ENCODE measurements at regions not wholly inside any gene's neighbourhood (a gene's known extent, or its start where the extent isn't known, plus 50 kb on each side); places are given as distances from the start of the nearest gene placed in this dataset.
A peak's percentile ranks its signal among the peaks of the same experiment; 100 is the strongest.

DNA sequence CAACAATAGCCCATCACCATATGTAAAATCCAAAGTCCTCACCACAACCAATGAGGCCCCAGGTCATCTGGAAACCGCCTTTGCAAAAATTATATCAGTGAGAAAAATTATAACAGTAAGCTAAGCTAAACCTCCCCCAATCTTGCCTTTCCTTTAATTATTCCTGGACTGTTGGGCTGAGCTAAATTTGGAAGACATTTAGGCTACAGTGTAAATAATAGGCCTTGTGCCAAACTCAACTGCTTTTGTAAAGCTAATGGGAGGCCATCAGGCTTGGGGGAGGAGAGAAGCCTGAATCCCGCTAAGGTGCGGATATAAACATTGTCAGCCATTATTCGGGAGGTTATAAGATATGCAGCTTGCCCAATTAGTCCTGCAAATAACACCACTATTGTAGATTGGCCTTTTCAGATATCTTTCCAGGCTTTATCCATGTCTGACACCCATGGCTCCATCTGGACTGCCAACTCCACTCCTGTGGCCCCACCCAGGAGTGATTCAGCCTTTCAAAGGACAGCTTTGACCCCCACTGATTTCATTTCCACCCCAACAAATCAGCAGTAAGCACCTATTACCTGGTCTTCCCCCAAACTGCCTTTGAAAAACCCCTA lies 53.0 kb upstream of the CA12 start:
- ATAC-seq (no peak), DNase-seq (no peak)
- H3K9me3 Mint-ChIP-seq (ENCODE audit: insufficient read depth) = no peaks in the 10 kb centered on the region
- no peak overlapping the region for H3K27ac Mint-ChIP-seq
- POLR2A ChIA-PET = no interaction called here
- H3K36me3 Mint-ChIP-seq (ENCODE audit: low read depth) = peaks cover 2% of the 10 kb centered on the region
- H3K4me1 Mint-ChIP-seq (ENCODE audit: low read depth) = peaks cover 15% of the 10 kb centered on the region
- H3K27me3 Mint-ChIP-seq (ENCODE audit: low read depth) = no peaks in the 10 kb centered on the region
- no peak overlapping the region for H3K4me3 Mint-ChIP-seq
- CTCF ChIA-PET = interaction anchor here (1.4 to 1.7 kb wide), 2 partner anchors 11 to 23 kb away, joined by 3 to 4 read pairs; no protein-coding TSS in a partner anchor

DNA sequence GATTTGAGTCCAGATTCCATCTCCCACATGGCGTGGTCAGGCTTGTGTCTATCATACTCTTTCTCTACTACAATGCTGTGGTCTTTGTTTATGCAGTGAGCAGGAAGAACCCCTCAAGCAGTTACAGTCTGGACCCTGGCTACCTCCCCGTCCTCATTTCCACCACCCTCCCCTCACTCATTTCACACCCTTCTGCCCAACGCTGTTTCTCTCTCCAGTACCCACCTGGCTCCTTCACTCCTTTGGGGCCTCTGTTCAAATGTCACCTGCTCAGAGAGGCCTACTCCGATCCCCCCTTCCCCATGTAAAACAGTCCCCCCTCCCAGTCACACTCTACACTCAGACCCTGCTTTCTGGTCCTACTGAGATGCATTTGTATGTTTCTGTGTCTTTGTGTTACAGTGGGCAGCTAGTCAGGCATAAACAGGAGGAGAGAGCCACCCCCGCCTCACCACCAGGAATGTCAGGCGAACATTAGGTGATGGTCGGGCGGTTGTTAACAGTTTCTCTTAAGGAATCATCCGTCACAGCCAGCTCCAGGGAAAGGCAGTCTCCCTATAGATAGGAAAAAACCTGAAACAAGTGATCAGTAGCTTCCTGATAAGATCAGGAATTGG lies 53.7 kb upstream of the CA12 start:
- no peaks in the 10 kb centered on the region for H3K9me3 Mint-ChIP-seq (ENCODE audit: insufficient read depth)
- H3K36me3 Mint-ChIP-seq (ENCODE audit: low read depth) = peaks cover 2% of the 10 kb centered on the region
- ChIA-PET CTCF (interaction anchor here (1.4 to 1.7 kb wide), 2 partner anchors 11 to 23 kb away, joined by 3 to 4 read pairs; no protein-coding TSS in a partner anchor), POLR2A (no interaction called here)
- no peak overlapping the region for H3K4me3 Mint-ChIP-seq
- DNase-seq (no peak), ATAC-seq (no peak)
- H3K27ac Mint-ChIP-seq = no peak overlapping the region
- no peaks in the 10 kb centered on the region for H3K27me3 Mint-ChIP-seq (ENCODE audit: low read depth)
- H3K4me1 Mint-ChIP-seq (ENCODE audit: low read depth) = peaks cover 18% of the 10 kb centered on the region

GRCh38 chr15:63436341-63436740 lies 54.7 kb upstream of the CA12 start:
- ATAC-seq = no peak
- Mint-ChIP-seq H3K36me3 (ENCODE audit: low read depth) (peaks cover 2% of the 10 kb centered on the region), H3K4me3 (no peak overlapping the region), H3K9me3 (ENCODE audit: insufficient read depth) (no peaks in the 10 kb centered on the region), H3K4me1 (ENCODE audit: low read depth) (peaks cover 27% of the 10 kb centered on the region), H3K27me3 (ENCODE audit: low read depth) (no peaks in the 10 kb centered on the region), H3K27ac (peak overlapping the region; percentile 94)
- DNase-seq = no peak
- ChIA-PET POLR2A (interaction anchor here (1.2 to 1.3 kb wide), 2 partner anchors 8 to 279 kb away, joined by 3 to 4 read pairs; partner anchors contain the start of gene RPS27L), CTCF (interaction anchor here (1.0 to 2.4 kb wide), 8 partner anchors 9 to 632 kb away, joined by 3 to 16 read pairs (median 4); no protein-coding TSS in a partner anchor)

DNA sequence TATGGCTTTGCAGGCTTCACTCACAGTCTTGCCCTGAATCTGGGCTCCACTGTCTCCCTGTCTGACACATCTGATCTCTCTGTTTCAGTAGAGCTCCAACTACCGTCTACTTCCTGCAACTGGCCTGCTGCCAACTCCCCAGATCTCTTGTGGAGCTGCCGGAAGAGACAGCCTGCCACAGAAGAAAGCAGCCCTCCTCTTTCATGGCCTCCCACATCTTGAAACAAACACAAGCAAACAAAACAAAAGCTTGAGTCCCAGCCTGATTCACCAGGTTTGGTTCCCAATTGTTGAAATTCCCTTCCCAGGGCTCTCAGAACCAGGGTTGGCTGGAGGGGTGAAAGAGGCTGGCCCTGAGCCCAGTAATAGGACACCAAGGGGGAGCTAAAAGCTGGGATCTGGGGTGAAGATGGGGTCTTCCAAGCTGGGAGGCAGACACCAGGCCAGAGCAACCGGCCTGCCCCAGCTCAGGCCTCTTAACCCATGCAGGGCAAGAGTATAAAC lies 55.3 kb upstream of the CA12 start:
- H3K27ac Mint-ChIP-seq = peak overlapping the region; percentile 94

DNA sequence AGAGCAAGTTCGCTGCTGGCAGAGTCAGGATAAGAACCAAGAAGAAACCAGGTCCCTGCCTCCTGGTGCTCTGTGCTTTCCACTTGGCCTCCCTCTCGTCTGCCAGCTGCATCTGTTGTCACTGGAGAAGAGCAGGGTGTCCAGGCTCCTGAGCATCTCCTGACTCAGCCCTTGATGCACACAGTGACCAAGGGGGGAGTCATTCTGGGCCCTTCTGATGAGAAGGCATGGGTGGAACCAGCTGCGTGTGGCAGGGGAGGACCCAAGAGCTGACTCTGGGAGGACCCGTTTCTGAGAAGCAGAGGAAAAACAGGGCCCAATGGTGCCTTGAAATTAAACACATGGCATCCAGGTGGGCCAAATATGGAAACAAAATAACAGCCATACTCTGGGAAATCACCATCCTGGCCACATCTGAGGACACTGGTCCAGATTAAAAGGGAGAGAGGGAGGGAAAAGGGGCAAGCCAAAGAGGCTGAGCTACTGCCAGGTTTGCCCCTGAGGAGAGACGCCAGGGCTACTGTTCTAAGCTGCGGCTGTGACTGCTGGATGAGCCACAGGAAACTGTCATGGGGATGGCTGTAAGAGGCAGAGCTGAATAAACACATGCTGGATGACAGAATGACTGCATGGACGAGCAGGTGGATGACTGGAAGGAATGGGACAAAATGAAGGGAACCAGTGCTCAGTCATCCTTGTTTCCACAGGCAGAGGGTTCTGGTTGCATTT lies 58.1 kb upstream of the CA12 start:
- Mint-ChIP-seq H3K4me3 (no peak overlapping the region), H3K27ac (no peak overlapping the region), H3K4me1 (ENCODE audit: low read depth) (peaks cover 29% of the 10 kb centered on the region), H3K36me3 (ENCODE audit: low read depth) (peaks cover 2% of the 10 kb centered on the region), H3K9me3 (ENCODE audit: insufficient read depth) (no peaks in the 10 kb centered on the region), H3K27me3 (ENCODE audit: low read depth) (no peaks in the 10 kb centered on the region)
- POLR2A ChIA-PET = no interaction called here
- ATAC-seq (no peak), DNase-seq (no peak)
- CTCF ChIA-PET = interaction anchor here (0.7 to 1.9 kb wide), 2 partner anchors 27 to 71 kb away, joined by 3 to 6 read pairs; no protein-coding TSS in a partner anchor

More for the DNA sequence above, 55.3 kb upstream of the CA12 start:
- ATAC-seq = peak; percentile 98
- peak; percentile 87 for DNase-seq
- H3K9me3 Mint-ChIP-seq (ENCODE audit: insufficient read depth) = no peaks in the 10 kb centered on the region
- H3K36me3 Mint-ChIP-seq (ENCODE audit: low read depth) = peaks cover 2% of the 10 kb centered on the region
- peaks cover 29% of the 10 kb centered on the region for H3K4me1 Mint-ChIP-seq (ENCODE audit: low read depth)
- H3K27me3 Mint-ChIP-seq (ENCODE audit: low read depth) = no peaks in the 10 kb centered on the region
- peak overlapping the region; percentile 29 for H3K4me3 Mint-ChIP-seq
- POLR2A ChIA-PET = interaction anchor here (0.8 to 1.3 kb wide), 5 partner anchors 9 to 280 kb away, joined by 3 to 5 read pairs (median 3); partner anchors contain the start of genes RPS27L and USP3
- CTCF ChIA-PET = interaction anchor here (0.5 to 2.4 kb wide), 23 partner anchors 8 to 631 kb away, joined by 3 to 16 read pairs (median 4); partner anchors contain the start of gene USP3

DNA sequence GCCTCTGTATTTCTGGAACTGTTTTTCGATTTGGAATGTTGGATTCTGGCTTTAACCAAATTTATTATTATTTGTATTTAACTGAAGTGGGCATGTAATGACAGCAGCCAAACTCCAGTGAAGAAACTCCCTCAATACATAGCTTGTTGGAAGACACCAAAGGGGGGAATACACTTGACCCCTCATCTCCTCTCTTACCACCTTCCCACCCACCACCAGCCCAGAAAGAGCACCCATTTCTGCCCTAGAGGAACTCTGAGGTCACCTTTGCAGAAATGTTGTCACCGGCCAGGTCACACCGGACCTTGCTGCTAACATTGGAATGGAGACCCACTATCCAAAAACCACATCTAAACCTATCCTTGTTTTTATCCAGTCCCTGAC lies 58.6 kb upstream of the CA12 start:
- DNase-seq = no peak
- CTCF ChIA-PET = interaction anchor here (0.7 to 1.9 kb wide), 2 partner anchors 26 to 70 kb away, joined by 3 to 6 read pairs; no protein-coding TSS in a partner anchor
- Mint-ChIP-seq H3K36me3 (ENCODE audit: low read depth) (peaks cover 2% of the 10 kb centered on the region), H3K9me3 (ENCODE audit: insufficient read depth) (no peaks in the 10 kb centered on the region), H3K27me3 (ENCODE audit: low read depth) (no peaks in the 10 kb centered on the region), H3K4me3 (no peak overlapping the region), H3K4me1 (ENCODE audit: low read depth) (peaks cover 29% of the 10 kb centered on the region), H3K27ac (no peak overlapping the region)
- ATAC-seq = no peak
- POLR2A ChIA-PET = no interaction called here

DNA sequence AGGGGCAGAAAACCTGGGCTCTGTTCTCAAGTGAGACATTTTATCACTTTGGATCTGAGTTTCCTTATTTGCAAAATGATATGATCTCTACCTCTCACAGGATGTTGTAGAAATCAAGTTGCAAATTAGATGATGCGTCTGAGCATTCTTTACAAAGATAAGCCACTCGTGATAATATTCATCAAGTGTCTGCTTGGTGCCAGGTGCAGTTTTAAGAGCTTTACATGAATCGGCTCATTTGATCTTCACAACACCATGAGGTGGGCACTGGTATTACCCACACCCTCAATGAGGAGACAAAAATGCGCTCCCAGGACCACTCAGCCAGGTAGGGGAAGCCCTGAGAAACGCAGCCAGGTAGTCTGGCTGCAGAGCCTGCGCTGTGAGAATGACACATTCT lies 59.1 kb upstream of the CA12 start:
- Mint-ChIP-seq H3K27me3 (ENCODE audit: low read depth) (no peaks in the 10 kb centered on the region), H3K27ac (no peak overlapping the region), H3K9me3 (ENCODE audit: insufficient read depth) (no peaks in the 10 kb centered on the region), H3K4me1 (ENCODE audit: low read depth) (peaks cover 31% of the 10 kb centered on the region), H3K4me3 (no peak overlapping the region), H3K36me3 (ENCODE audit: low read depth) (peaks cover 2% of the 10 kb centered on the region)
- ChIA-PET POLR2A (no interaction called here), CTCF (interaction anchor here (1.9 kb wide), 1 partner anchor 26 kb away, joined by 6 read pairs; no protein-coding TSS in a partner anchor)
- no peak for ATAC-seq
- no peak for DNase-seq

- ChIA-PET POLR2A (no interaction called here), CTCF (no interaction called here)
- DNase-seq (no peak), ATAC-seq (no peak)
- peaks cover 2% of the 10 kb centered on the region for H3K36me3 Mint-ChIP-seq (ENCODE audit: low read depth)
- H3K4me1 Mint-ChIP-seq (ENCODE audit: low read depth) = peaks cover 32% of the 10 kb centered on the region
- H3K27ac Mint-ChIP-seq = no peak overlapping the region
- H3K4me3 Mint-ChIP-seq = no peak overlapping the region
- no peaks in the 10 kb centered on the region for H3K9me3 Mint-ChIP-seq (ENCODE audit: insufficient read depth)
- no peaks in the 10 kb centered on the region for H3K27me3 Mint-ChIP-seq (ENCODE audit: low read depth)
These were observed 59.6 kb upstream of the CA12 start for GRCh38 chr15:63441266-63441665.

DNA sequence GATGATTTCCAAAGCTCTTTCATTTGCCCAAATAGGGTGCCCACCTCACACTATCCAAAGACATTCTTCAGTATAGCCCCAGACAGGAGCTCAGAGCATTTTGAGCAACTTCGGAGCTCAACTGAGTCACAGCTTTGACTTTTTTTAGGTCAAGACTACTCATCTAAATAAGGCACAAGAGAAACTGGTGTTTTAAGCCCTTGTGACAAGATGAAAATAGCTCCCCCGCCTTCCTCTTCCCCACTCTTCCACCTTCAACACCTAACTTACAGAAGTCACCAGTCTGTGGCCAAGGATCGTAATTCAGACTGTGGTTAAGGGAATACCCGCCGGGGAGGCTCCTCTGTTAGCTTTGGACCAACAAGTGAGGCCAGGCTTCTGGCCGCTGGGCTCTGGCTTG lies 60.4 kb upstream of the CA12 start:
- Mint-ChIP-seq H3K4me1 (ENCODE audit: low read depth) (peaks cover 29% of the 10 kb centered on the region), H3K27ac (no peak overlapping the region), H3K9me3 (ENCODE audit: insufficient read depth) (no peaks in the 10 kb centered on the region), H3K4me3 (no peak overlapping the region), H3K27me3 (ENCODE audit: low read depth) (no peaks in the 10 kb centered on the region), H3K36me3 (ENCODE audit: low read depth) (no peaks in the 10 kb centered on the region)
- DNase-seq (no peak), ATAC-seq (no peak)
- ChIA-PET CTCF (interaction anchor here (1.5 kb wide), 1 partner anchor 36 kb away, joined by 4 read pairs; no protein-coding TSS in a partner anchor), POLR2A (no interaction called here)

- Mint-ChIP-seq H3K4me3 (no peak overlapping the region), H3K27ac (no peak overlapping the region), H3K4me1 (ENCODE audit: low read depth) (peaks cover 25% of the 10 kb centered on the region), H3K27me3 (ENCODE audit: low read depth) (no peaks in the 10 kb centered on the region), H3K36me3 (ENCODE audit: low read depth) (no peaks in the 10 kb centered on the region), H3K9me3 (ENCODE audit: insufficient read depth) (no peaks in the 10 kb centered on the region)
- ATAC-seq = no peak
- ChIA-PET CTCF (interaction anchor here (0.8 to 1.1 kb wide), 4 partner anchors 8 to 396 kb away, joined by 3 to 5 read pairs (median 4); no protein-coding TSS in a partner anchor), POLR2A (no interaction called here)
- DNase-seq = no peak
These were observed 59.8 kb upstream of the USP3 start for GRCh38 chr15:63444611-63445010.

DNA sequence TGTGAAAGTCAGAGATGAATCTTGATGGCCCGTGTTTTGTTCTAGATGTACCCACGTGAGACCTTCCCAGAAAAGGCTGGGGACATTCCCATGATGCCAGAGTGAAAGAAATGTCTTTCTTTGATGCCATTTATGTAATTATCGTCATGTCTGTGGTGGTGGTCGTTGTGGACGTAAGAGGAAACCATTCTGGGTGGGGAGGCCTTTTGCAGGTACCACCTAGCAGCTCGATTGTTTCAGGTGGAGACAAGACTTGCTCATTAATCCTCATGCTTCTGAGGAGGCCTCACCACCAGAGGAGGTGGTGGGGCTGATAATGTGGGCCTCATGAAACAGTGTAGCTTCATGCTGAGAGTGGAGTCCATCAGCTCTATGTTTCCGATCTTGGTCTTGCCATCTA lies 58.1 kb upstream of the USP3 start:
- H3K4me3 Mint-ChIP-seq = no peak overlapping the region
- no peaks in the 10 kb centered on the region for H3K27me3 Mint-ChIP-seq (ENCODE audit: low read depth)
- ChIA-PET CTCF (interaction anchor here (0.9 to 3.4 kb wide), 4 partner anchors 9 to 163 kb away, joined by 3 to 16 read pairs (median 6); no protein-coding TSS in a partner anchor), POLR2A (interaction anchor here (1.5 kb wide), 1 partner anchor 9 kb away, joined by 5 read pairs; no protein-coding TSS in a partner anchor)
- H3K27ac Mint-ChIP-seq = peak overlapping the region; percentile 3
- DNase-seq = peak; percentile 24
- H3K36me3 Mint-ChIP-seq (ENCODE audit: low read depth) = no peaks in the 10 kb centered on the region
- peaks cover 13% of the 10 kb centered on the region for H3K4me1 Mint-ChIP-seq (ENCODE audit: low read depth)
- no peak for ATAC-seq
- H3K9me3 Mint-ChIP-seq (ENCODE audit: insufficient read depth) = no peaks in the 10 kb centered on the region

Measured in activated CD8-positive, alpha-beta T cell treated with anti-CD3 and anti-CD28 coated beads, Interleukin-2, amount 10 ng/mL, durations not matched to agents 7 days and 5 days (primary cell).